ENCODE measurements at regions not wholly inside any gene's neighbourhood (a gene's known extent, or its start where the extent isn't known, plus 50 kb on each side); places are given as distances from the start of the nearest gene placed in this dataset.
A peak's percentile ranks its signal among the peaks of the same experiment; 100 is the strongest.
"Not testable (repeated sequence)": the region's sequence is repeated elsewhere in the genome, so short reads cannot be mapped to it uniquely, and the experiment has no call there.

DNA sequence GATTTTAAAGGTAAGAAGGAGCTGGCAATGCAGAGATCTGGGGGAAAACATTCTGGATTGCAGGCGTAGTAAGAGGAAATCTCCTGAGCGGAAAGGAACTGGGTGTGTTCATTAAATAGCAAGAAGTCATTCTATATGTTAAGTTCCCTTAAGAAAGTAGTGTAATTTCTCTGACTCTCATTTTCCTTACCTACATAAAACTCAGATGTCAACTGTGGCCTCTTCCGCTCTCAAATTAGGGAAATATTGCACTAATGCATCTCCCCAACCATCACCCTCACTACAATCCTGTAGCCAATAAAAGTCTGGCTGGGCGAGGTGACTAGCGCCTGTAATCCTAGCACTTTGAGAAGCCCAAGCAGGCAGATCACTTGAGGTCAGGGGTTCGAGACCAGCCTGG lies 89.0 kb upstream of the CDC42EP3 start:
- intact Hi-C loops (cut with DNase I): no loop called here
- Histone ChIP-seq H3K27ac (ENCODE audit: low read depth in 2 of 2, low read length in 2 of 2) (no peak overlapping the region), H3K9ac (ENCODE audit: low read length in 3 of 3) (no peak overlapping the region), H3K9me3 (ENCODE audit: control insufficient read depth in 2 of 3, insufficient read depth in 1 of 3, low read length in 3 of 3) (no peaks in the 10 kb centered on the region), H3K4me3 (ENCODE audit: low read length in 3 of 3) (no peak overlapping the region), H3K27me3 (ENCODE audit: control insufficient read depth, insufficient read depth, low read length) (no peaks in the 10 kb centered on the region), H3K4me1 (ENCODE audit: control insufficient read depth in 2 of 3, insufficient read depth in 2 of 3, low read depth in 1 of 3, low read length in 3 of 3) (peaks cover 0 to 4% (median 2%) of the 10 kb centered on the region in 3 donors), H3K36me3 (ENCODE audit: control insufficient read depth in 2 of 3, insufficient read depth in 3 of 3, low read length in 3 of 3) (no peaks in the 10 kb centered on the region)
- TF ChIP-seq, protein P1, sequence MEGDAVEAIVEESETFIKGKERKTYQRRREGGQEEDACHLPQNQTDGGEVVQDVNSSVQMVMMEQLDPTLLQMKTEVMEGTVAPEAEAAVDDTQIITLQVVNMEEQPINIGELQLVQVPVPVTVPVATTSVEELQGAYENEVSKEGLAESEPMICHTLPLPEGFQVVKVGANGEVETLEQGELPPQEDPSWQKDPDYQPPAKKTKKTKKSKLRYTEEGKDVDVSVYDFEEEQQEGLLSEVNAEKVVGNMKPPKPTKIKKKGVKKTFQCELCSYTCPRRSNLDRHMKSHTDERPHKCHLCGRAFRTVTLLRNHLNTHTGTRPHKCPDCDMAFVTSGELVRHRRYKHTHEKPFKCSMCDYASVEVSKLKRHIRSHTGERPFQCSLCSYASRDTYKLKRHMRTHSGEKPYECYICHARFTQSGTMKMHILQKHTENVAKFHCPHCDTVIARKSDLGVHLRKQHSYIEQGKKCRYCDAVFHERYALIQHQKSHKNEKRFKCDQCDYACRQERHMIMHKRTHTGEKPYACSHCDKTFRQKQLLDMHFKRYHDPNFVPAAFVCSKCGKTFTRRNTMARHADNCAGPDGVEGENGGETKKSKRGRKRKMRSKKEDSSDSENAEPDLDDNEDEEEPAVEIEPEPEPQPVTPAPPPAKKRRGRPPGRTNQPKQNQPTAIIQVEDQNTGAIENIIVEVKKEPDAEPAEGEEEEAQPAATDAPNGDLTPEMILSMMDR (IDR thresholded peaks at IDR 0.05; ENCODE audit: borderline replicate concordance, extremely low read depth, insufficient read depth): no peak
- FAIRE-seq: no peak
- no peak for DNase-seq

DNA sequence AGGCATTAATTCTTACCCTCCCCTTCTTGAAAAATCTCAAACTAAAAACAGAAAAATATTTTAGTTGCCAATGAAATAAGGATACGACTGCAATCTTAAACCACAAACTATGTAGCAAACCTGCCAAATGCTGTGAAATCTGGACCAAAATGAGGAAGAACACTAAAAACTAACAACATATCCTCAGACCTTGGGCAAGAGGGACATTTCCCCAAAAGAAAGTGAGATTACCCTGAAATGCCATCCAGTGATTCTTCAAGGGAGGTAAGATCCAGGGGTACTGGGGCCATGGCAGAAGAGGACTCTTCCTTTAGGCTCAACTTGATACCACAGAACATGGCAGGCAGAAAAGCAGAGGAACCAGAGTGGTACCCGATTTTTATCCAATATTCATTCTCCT lies 90.8 kb upstream of the CDC42EP3 start:
- FAIRE-seq; intact Hi-C loops (cut with DNase I); H3K36me3 ChIP-seq (ENCODE audit: control insufficient read depth in 2 of 3, insufficient read depth in 3 of 3, low read length in 3 of 3); H3K9me3 ChIP-seq (ENCODE audit: control insufficient read depth in 2 of 3, insufficient read depth in 1 of 3, low read length in 3 of 3); H3K4me3 ChIP-seq (ENCODE audit: low read length in 3 of 3); H3K27me3 ChIP-seq (ENCODE audit: control insufficient read depth, insufficient read depth, low read length); H3K27ac ChIP-seq (ENCODE audit: low read depth in 2 of 2, low read length in 2 of 2); H3K9ac ChIP-seq (ENCODE audit: low read length in 3 of 3); H3K4me1 ChIP-seq (ENCODE audit: control insufficient read depth in 2 of 3, insufficient read depth in 2 of 3, low read depth in 1 of 3, low read length in 3 of 3); DNase-seq: not testable (repeated sequence)

DNA sequence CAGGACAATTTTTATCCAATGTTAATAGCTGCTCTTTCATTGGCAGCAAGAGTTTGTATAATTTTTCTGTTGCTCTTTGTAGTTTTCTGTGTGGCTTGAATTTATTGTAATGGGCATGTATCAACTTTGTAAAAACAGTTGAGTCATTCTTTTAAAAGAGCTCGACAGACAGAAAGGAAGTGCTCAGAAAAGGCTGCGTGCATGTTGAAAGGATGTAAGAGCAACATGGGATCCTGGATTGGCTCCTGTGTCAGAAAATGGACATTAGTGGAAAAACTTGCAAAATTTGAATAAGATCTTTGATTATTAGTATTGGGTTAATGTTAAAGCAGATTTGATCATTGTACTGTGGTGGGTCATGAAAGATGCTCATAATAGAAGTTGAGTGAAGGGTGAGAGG lies 93.3 kb upstream of the CDC42EP3 start:
- TF ChIP-seq, protein P1 (IDR thresholded peaks at IDR 0.05; ENCODE audit: borderline replicate concordance, extremely low read depth, insufficient read depth): no peak
- DNase-seq (no peak), FAIRE-seq (no peak)
- intact Hi-C loops (cut with DNase I): no loop called here
- peaks cover 3 to 9% (median 3%) of the 10 kb centered on the region in 3 donors for H3K4me1 ChIP-seq (ENCODE audit: control insufficient read depth in 2 of 3, insufficient read depth in 2 of 3, low read depth in 1 of 3, low read length in 3 of 3)
- H3K27ac ChIP-seq (ENCODE audit: low read depth in 2 of 2, low read length in 2 of 2): peak overlapping the region in 1 of 2 donors; percentile 37
- no peak overlapping the region for H3K9ac ChIP-seq (ENCODE audit: low read length in 3 of 3)
- no peaks in the 10 kb centered on the region for H3K36me3 ChIP-seq (ENCODE audit: control insufficient read depth in 2 of 3, insufficient read depth in 3 of 3, low read length in 3 of 3)
- no peak overlapping the region for H3K4me3 ChIP-seq (ENCODE audit: low read length in 3 of 3)
- H3K9me3 ChIP-seq (ENCODE audit: control insufficient read depth in 2 of 3, insufficient read depth in 1 of 3, low read length in 3 of 3): no peaks in the 10 kb centered on the region
- H3K27me3 ChIP-seq (ENCODE audit: control insufficient read depth, insufficient read depth, low read length): no peaks in the 10 kb centered on the region

DNA sequence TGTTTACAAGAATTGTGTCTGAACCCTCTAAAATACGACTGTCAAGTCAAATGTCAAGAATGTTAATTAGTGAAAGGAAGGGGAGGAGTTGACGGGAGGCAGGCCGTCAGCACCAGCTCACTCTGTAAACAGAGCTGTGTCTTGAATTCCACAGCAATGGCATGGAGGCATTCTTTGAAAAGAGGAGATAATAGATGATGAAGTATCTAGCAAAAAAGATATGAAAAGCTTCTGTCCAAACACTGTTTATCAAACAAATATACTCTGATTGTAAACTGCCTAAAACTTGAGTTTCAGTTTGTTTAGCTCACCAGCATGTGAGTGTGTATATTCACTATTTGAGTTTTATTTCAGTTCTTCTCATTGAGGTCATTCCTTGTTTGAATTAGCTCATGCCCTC lies 94.7 kb upstream of the CDC42EP3 start:
- intact Hi-C loops (cut with DNase I): no loop called here
- peak in 1 of 5 donors; percentile 66 for DNase-seq
- TF ChIP-seq, protein P1 (IDR thresholded peaks at IDR 0.05; ENCODE audit: borderline replicate concordance, extremely low read depth, insufficient read depth): no peak

More for the DNA sequence above, 94.7 kb upstream of the CDC42EP3 start:
- Histone ChIP-seq H3K27me3 (ENCODE audit: control insufficient read depth, insufficient read depth, low read length) (no peaks in the 10 kb centered on the region), H3K9ac (ENCODE audit: low read length in 3 of 3) (no peak overlapping the region), H3K27ac (ENCODE audit: low read depth in 2 of 2, low read length in 2 of 2) (no peak overlapping the region), H3K36me3 (ENCODE audit: control insufficient read depth in 2 of 3, insufficient read depth in 3 of 3, low read length in 3 of 3) (no peaks in the 10 kb centered on the region), H3K4me1 (ENCODE audit: control insufficient read depth in 2 of 3, insufficient read depth in 2 of 3, low read depth in 1 of 3, low read length in 3 of 3) (peaks cover 3 to 9% (median 3%) of the 10 kb centered on the region in 3 donors), H3K4me3 (ENCODE audit: low read length in 3 of 3) (no peak overlapping the region), H3K9me3 (ENCODE audit: control insufficient read depth in 2 of 3, insufficient read depth in 1 of 3, low read length in 3 of 3) (no peaks in the 10 kb centered on the region)
- no peak for FAIRE-seq

Measured in kidney (tissue), 13 donors.